Ovary (tissue), 7 donors: ENCODE measurements at regions not wholly inside any gene's neighbourhood (a gene's known extent, or its start where the extent isn't known, plus 50 kb on each side); places are given as distances from the start of the nearest gene placed in this dataset.

Experiments
- DNase-seq, 5 donors: peaks; one replicate each; pipeline ENCODE4 v3.0.0-alpha.2; 2019 to 2020
- H3K27ac ChIP-seq, 2 donors: fragments of 200-600 bp; one replicate each; pipeline versions ENCODE4 v1.5.1 to v1.8.0; 2019 to 2022
- H3K27me3 ChIP-seq: fragments of 200-600 bp; one replicate; pipeline ENCODE4 v1.8.0; 2022
- H3K36me3 ChIP-seq: fragments of 200-600 bp; sonication (generic); one replicate; pipeline ENCODE4 v1.5.1; 2019
- H3K4me1 ChIP-seq: one replicate; pipeline ENCODE4 v1.8.1; 2013; ENCODE audit warnings: mild to moderate bottlenecking, moderate library complexity; ENCODE audit not compliant: insufficient read depth
- H3K4me3 ChIP-seq: fragments of 200-600 bp; sonication (generic); one replicate; pipeline ENCODE4 v1.5.1; 2017
- H3K9me3 ChIP-seq, 2 donors: fragments of 200-600 bp in 1 of 2; sonication (generic) in 1 of 2; one replicate each; pipeline versions ENCODE4 v1.5.1 to v1.8.1; 2013 to 2019; ENCODE audit warnings: mild to moderate bottlenecking in 1 of 2, moderate library complexity in 1 of 2
- EP300 ChIP-seq: sonication (generic); formaldehyde crosslinking; IDR thresholded peaks from one replicate; pipeline ENCODE4 v1.6.1; 2017; ENCODE audit warnings: antibody characterized with exemption
- POLR2A ChIP-seq: fragments of 450-650 bp; IDR thresholded peaks from one replicate; pipeline ENCODE4 v1.6.1; 2017; ENCODE audit warnings: antibody characterized with exemption, mild to moderate bottlenecking, moderate library complexity
- WGBS, 3 donors: extraction: QIAGEN DNeasy Blood & Tissue Kit in 1 of 3; methylation state at CpG; one replicate each; pipeline versions ENCODE4 v1.1.5 to v1.1.7; 2013 to 2017; 5-methylcytosine and 5-hydroxymethylcytosine counted together
- intact Hi-C, 4 donors: fragments of 100-400 bp; cut with DNase I; formaldehyde crosslinking; loops; one replicate each; pipeline versions ENCODE4 v1.11.0 to v1.15.1; 2022 to 2023
- TF ChIP-seq, protein P1 (sequence below), 3 donors: fragments of 450-650 bp in 2 of 3; fragments of 200-600 bp in 1 of 3; IDR thresholded peaks; one replicate each; pipeline versions ENCODE4 v1.5.1 to v1.8.0; 2016 to 2022; ENCODE audit warnings: antibody characterized with exemption in 3 of 3, mild to moderate bottlenecking in 1 of 3
- donor health status: DM: no; HTN: no; CAD: no; lungs with moderate emphysema.
- donor health status: DM: no; HTN: no; CAD: no.
- donor health status: Bipolar disorder and iron deficiency.
- donor health status: DM: no; HTN: no; CAD: no.
- donor health status: DM: yes; HTN: yes; CAD: no.

DNA sequence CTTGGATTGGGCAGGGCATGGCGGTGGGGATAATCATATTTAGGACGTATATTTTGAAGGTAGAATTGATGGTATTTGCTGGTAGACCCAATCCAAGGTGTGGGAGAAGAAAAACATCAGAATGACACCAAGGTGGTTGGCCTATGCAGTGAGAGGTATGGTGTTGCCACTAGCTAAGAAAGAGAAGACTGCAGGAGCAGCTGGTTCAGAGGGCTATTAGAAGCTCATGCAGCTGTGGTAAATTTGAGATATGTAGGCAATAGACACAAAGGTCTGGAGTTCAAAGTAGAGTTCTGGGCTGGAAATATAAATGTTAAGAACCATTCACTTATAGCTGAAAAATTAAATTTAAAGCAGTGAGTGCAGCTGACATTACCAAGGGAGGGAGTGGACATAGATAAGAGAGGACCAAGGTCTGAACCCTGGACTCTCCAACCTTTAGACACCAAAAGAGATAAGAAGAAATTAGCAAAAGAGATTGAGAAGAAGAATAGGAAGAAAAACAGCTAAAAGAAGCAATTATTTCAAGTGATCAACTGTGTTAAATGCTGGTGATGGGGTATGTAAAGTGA, 74.7 kb upstream of the FAM169A start:
- H3K27me3 ChIP-seq = no peaks in the 10 kb centered on the region
- intact Hi-C loops = no loop called here
- no peak for DNase-seq
- no peak for TF ChIP-seq POLR2A
- no peak for TF ChIP-seq EP300
- TF ChIP-seq, protein P1, sequence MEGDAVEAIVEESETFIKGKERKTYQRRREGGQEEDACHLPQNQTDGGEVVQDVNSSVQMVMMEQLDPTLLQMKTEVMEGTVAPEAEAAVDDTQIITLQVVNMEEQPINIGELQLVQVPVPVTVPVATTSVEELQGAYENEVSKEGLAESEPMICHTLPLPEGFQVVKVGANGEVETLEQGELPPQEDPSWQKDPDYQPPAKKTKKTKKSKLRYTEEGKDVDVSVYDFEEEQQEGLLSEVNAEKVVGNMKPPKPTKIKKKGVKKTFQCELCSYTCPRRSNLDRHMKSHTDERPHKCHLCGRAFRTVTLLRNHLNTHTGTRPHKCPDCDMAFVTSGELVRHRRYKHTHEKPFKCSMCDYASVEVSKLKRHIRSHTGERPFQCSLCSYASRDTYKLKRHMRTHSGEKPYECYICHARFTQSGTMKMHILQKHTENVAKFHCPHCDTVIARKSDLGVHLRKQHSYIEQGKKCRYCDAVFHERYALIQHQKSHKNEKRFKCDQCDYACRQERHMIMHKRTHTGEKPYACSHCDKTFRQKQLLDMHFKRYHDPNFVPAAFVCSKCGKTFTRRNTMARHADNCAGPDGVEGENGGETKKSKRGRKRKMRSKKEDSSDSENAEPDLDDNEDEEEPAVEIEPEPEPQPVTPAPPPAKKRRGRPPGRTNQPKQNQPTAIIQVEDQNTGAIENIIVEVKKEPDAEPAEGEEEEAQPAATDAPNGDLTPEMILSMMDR (IDR thresholded peaks at IDR 0.05) = no peak
- H3K4me3 ChIP-seq = no peak overlapping the region
- no peaks in the 10 kb centered on the region for H3K36me3 ChIP-seq
- H3K27ac ChIP-seq = no peak overlapping the region
- H3K9me3 ChIP-seq = no peaks in the 10 kb centered on the region
- 85 to 90% (median 86%) methylated on average over 2 of the region's 2 CpGs for WGBS, 3 donors
- H3K4me1 ChIP-seq = no peaks in the 10 kb centered on the region

DNA sequence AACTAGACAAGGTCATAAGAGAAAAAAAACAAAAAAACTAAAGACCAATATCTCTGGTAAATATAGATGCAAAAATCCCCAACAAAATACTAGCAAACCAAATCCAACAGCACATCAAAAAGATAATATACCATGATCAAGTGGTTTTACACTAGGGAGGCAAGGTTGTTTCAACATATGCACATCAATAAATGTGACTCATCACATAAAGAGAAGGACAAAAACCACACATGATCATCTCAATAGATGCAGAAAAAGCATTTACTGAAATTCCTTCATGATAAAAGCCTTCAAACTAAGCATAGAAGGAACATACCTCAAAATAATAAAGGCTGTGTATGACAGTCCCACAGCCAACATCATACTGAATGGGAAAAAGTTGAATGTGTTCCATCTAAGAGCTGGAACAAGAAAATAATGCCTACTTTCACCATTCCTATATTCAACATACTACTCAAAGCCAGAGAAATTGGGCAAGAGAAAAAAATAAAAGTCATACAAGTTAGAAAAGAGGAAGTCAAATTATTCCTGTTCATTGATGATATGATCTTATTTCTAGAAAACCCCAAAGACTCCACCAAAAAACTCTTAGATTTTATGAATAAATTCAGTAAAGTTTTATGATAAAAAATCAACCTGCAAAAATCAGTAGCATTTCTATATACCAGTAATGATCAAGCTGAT, 72.2 kb upstream of the FAM169A start:
- Histone ChIP-seq H3K4me1 (no peaks in the 10 kb centered on the region), H3K4me3 (no peak overlapping the region), H3K27me3 (no peaks in the 10 kb centered on the region), H3K9me3 (no peaks in the 10 kb centered on the region), H3K27ac (no peak overlapping the region), H3K36me3 (no peaks in the 10 kb centered on the region)
- intact Hi-C loops = no loop called here
- DNase-seq = no peak
- no peak for TF ChIP-seq POLR2A
- TF ChIP-seq EP300 = no peak
- TF ChIP-seq, protein P1 (IDR thresholded peaks at IDR 0.05) = no peak

DNA sequence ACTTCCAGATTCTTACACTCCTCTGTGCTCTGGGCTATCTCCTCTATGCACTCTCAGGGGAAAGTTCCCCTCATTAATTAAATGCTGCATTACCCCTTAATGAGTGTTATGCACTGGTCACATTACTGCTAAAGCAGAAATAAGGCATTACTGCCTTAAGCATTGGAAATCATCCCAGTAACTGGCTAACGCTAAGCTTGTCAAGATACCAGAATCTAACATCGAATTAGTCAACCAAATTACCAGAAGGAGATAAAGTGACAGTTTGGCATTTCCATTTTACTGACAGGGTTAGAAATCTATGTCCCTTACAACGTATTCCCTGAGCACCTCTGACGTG, 69.5 kb upstream of the FAM169A start:
- no peaks in the 10 kb centered on the region for H3K4me1 ChIP-seq
- intact Hi-C loops = no loop called here
- no peaks in the 10 kb centered on the region for H3K27me3 ChIP-seq
- no peak for DNase-seq
- no peaks in the 10 kb centered on the region for H3K36me3 ChIP-seq
- H3K4me3 ChIP-seq = no peak overlapping the region
- TF ChIP-seq, protein P1 (IDR thresholded peaks at IDR 0.05) = no peak
- TF ChIP-seq EP300 (no peak), POLR2A (no peak)
- no peaks in the 10 kb centered on the region for H3K9me3 ChIP-seq
- 38 to 51% (median 40%) methylated on average over 4 of the region's 4 CpGs for WGBS, 3 donors
- H3K27ac ChIP-seq = no peak overlapping the region

DNA sequence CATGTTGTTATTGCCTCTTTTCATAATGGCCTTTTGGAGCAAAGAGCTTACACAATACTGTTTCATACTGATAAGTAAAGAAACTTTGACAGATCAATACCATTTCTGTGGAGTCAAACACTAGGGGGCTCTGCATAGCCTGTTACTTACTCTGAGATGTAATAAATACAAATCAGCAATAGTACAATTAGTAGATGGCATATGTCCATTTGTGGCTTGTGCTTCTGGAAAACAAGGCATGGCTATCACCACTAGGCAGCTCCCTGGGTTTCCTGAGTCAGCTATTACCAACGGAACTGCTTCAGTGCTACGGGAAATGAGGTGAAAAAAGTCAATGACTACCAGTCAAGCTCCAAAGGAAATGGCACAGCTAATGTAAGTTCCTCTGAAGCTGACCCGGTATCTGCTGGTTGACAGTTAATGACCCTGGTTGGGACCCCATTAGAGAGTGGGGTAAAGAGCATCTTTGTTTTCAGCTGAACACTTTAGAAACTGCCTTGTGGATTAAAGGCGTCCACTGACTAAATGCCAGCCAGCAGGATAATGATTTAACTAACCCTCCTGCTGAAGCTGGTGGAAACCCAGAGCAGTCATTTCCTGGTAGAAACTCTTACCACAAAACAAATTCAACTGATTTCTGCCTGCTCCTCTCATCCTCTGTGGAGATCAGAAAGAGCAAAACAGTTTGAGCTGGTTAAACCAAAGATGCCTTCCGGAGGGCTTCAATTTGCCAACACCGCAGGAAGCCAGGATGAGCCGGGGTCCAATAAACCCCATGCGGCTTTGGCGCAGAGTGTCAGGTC, 69.0 kb upstream of the FAM169A start:
- intact Hi-C loops = no loop called here
- Histone ChIP-seq H3K4me1 (no peaks in the 10 kb centered on the region), H3K36me3 (no peaks in the 10 kb centered on the region), H3K9me3 (no peaks in the 10 kb centered on the region), H3K27ac (no peak overlapping the region), H3K4me3 (no peak overlapping the region), H3K27me3 (no peaks in the 10 kb centered on the region)
- DNase-seq = peak in 1 of 5 donors; percentile 16
- TF ChIP-seq, protein P1 (IDR thresholded peaks at IDR 0.05) = no peak
- no peak for TF ChIP-seq POLR2A
- TF ChIP-seq EP300 = no peak
- WGBS, 3 donors = 22 to 36% (median 26%) methylated on average over 9 of the region's 9 CpGs
